ENCODE measurements at regions not wholly inside any gene's neighbourhood (a gene's known extent, or its start where the extent isn't known, plus 50 kb on each side); places are given as distances from the start of the nearest gene placed in this dataset.
"Not testable (repeated sequence)": the region's sequence is repeated elsewhere in the genome, so short reads cannot be mapped to it uniquely, and the experiment has no call there.

- Histone ChIP-seq H3K4me2 (no peak overlapping the region), H3K4me1 (no peaks in the 10 kb centered on the region), H3K9me3 (no peaks in the 10 kb centered on the region), H3K4me3 (no peak overlapping the region), H3K27ac (no peak overlapping the region)
- no peak for DNase-seq (ENCODE audit: low read depth in 1 of 2, low spot score in 1 of 2)
- FAIRE-seq, result no peak
- no peak for TF ChIP-seq PBX3 (IDR thresholded peaks at IDR 0.05)
- ATAC-seq, result no peak
- POLR2A ChIA-PET, result no interaction called here
- CTCF ChIA-PET, result no interaction called here
- 36% methylated on average over 4 of the region's 5 CpGs for WGBS (ENCODE audit: missing lambda C conversion rate)
These were observed 426.3 kb upstream of the NOX3 start for GRCh38 chr6:155881826-155882526.

- CTCF ChIA-PET, result no interaction called here
- ATAC-seq (no peak), FAIRE-seq (no peak), DNase-seq (ENCODE audit: low read depth in 1 of 2, low spot score in 1 of 2) (no peak)
- Histone ChIP-seq H3K4me2 (no peak overlapping the region), H3K4me3 (no peak overlapping the region), H3K27ac (no peak overlapping the region), H3K4me1 (no peaks in the 10 kb centered on the region), H3K9me3 (no peaks in the 10 kb centered on the region)
- POLR2A ChIA-PET, result no interaction called here
- WGBS (ENCODE audit: missing lambda C conversion rate), result 60% methylated on average over 3 of the region's 3 CpGs
- TF ChIP-seq ZSCAN20 (CRISPR knock-in tag; IDR thresholded peaks at IDR 0.05), result no peak
- TF ChIP-seq CHD2 (IDR thresholded peaks at IDR 0.05; ENCODE audit: low read length, partially characterized antibody), result no peak
- no peak for TF ChIP-seq MAFK (IDR thresholded peaks at IDR 0.05; ENCODE audit: partially characterized antibody)
- TF ChIP-seq FOSL2 (IDR thresholded peaks at IDR 0.05), result no peak
- TF ChIP-seq FOSL2 (CRISPR knock-in tag; IDR thresholded peaks at IDR 0.05), result no peak
- no peak for TF ChIP-seq PBX3 (IDR thresholded peaks at IDR 0.05)
- no peak for TF ChIP-seq CTCF (IDR thresholded peaks at IDR 0.05)
- TF ChIP-seq CBX8 (IDR thresholded peaks at IDR 0.05), result no peak
These were observed 425.3 kb upstream of the NOX3 start for GRCh38 chr6:155880900-155881299.

- ATAC-seq (no peak), FAIRE-seq (no peak), DNase-seq (ENCODE audit: low read depth in 1 of 2, low spot score in 1 of 2) (no peak)
- no peaks in the 10 kb centered on the region for H3K4me1 ChIP-seq
- ChIA-PET POLR2A (no interaction called here), CTCF (no interaction called here)
- TF ChIP-seq HOXB13 (CRISPR knock-in tag; IDR thresholded peaks at IDR 0.05; ENCODE audit: low read depth) (no peak), RNF2 (IDR thresholded peaks at IDR 0.05; ENCODE audit: borderline replicate concordance, low read depth) (no peak), MAFK (IDR thresholded peaks at IDR 0.05; ENCODE audit: partially characterized antibody) (no peak), POLR2A (IDR thresholded peaks at IDR 0.05; ENCODE audit: low read length) (no peak)
- WGBS (ENCODE audit: missing lambda C conversion rate), result 50% methylated on average over 6 of the region's 6 CpGs
- no peaks in the 10 kb centered on the region for H3K9me3 ChIP-seq
- no peak overlapping the region for H3K27ac ChIP-seq
- H3K4me3 ChIP-seq, result no peak overlapping the region
- no peak overlapping the region for H3K4me2 ChIP-seq
These were observed 417.3 kb upstream of the NOX3 start for GRCh38 chr6:155872961-155873360.

GRCh38 chr6:155867682-155868081 lies 412.0 kb upstream of the NOX3 start:
- DNase-seq (ENCODE audit: low read depth in 1 of 2, low spot score in 1 of 2) (no peak), ATAC-seq (no peak), FAIRE-seq (no peak)
- WGBS (ENCODE audit: missing lambda C conversion rate), result 63% methylated on average over 4 of the region's 4 CpGs
- ChIA-PET CTCF (interaction anchor here (0.5 kb wide), 1 partner anchor 759 kb away, joined by 3 read pairs; no protein-coding TSS in a partner anchor), POLR2A (no interaction called here)
- TF ChIP-seq RCOR1 (IDR thresholded peaks at IDR 0.05; ENCODE audit: low read depth, low read length) (no peak), CHD4 (IDR thresholded peaks at IDR 0.05; ENCODE audit: borderline replicate concordance) (no peak), HOXB5 (CRISPR knock-in tag; IDR thresholded peaks at IDR 0.05) (no peak), FOSL2 (IDR thresholded peaks at IDR 0.05) (no peak), FOSL2 (CRISPR knock-in tag; IDR thresholded peaks at IDR 0.05) (no peak)
- Histone ChIP-seq H3K4me3 (no peak overlapping the region), H3K27ac (no peak overlapping the region), H3K4me2 (no peak overlapping the region), H3K9me3 (no peaks in the 10 kb centered on the region), H3K4me1 (no peaks in the 10 kb centered on the region)

- H3K4me3 ChIP-seq; DNase-seq (ENCODE audit: low read depth in 1 of 2, low spot score in 1 of 2); H3K4me1 ChIP-seq; H3K27ac ChIP-seq; H3K4me2 ChIP-seq; ATAC-seq; H3K9me3 ChIP-seq; FAIRE-seq; POLR2A ChIA-PET; CTCF ChIA-PET: not testable (repeated sequence)
- 91% methylated on average over 6 of the region's 46 CpGs for WGBS (ENCODE audit: missing lambda C conversion rate)
These were observed 411.2 kb upstream of the NOX3 start for GRCh38 chr6:155866676-155867390.

Data from A549 (cell line).